ENCODE measurements at regions not wholly inside any gene's neighbourhood (a gene's known extent, or its start where the extent isn't known, plus 50 kb on each side); places are given as distances from the start of the nearest gene placed in this dataset.

- ChIA-PET POLR2A (no interaction called here), CTCF (no interaction called here)
- TF ChIP-seq CTCF (IDR thresholded peaks at IDR 0.05; ENCODE audit: control extremely low read depth, extremely low read depth, low read depth, missing control alignments): no peak
- DNase-seq (ENCODE audit: extremely low spot score): no peak
These were observed 731.5 kb upstream of the MARCKS start for GRCh38 chr6:113125626-113126025.

- no peak for DNase-seq (ENCODE audit: extremely low spot score)
- TF ChIP-seq CTCF (IDR thresholded peaks at IDR 0.05; ENCODE audit: control extremely low read depth, extremely low read depth, low read depth, missing control alignments): no peak
- ChIA-PET CTCF (no interaction called here), POLR2A (no interaction called here)
These were observed 729.2 kb upstream of the MARCKS start for GRCh38 chr6:113127786-113128419.

GRCh38 chr6:113128661-113129060 lies 728.5 kb upstream of the MARCKS start:
- ChIA-PET CTCF (no interaction called here), POLR2A (no interaction called here)
- no peak for DNase-seq (ENCODE audit: extremely low spot score)
- TF ChIP-seq CTCF (IDR thresholded peaks at IDR 0.05; ENCODE audit: control extremely low read depth, extremely low read depth, low read depth, missing control alignments): no peak

- CTCF ChIA-PET: interaction anchor here (1.0 kb wide), 1 partner anchor 45 kb away, joined by 3 read pairs; no protein-coding TSS in a partner anchor
- DNase-seq (ENCODE audit: extremely low spot score): no peak
- POLR2A ChIA-PET: no interaction called here
- no peak for TF ChIP-seq CTCF (IDR thresholded peaks at IDR 0.05; ENCODE audit: control extremely low read depth, extremely low read depth, low read depth, missing control alignments)
These were observed 727.2 kb upstream of the MARCKS start for GRCh38 chr6:113129991-113130390.

- ChIA-PET CTCF (no interaction called here), POLR2A (no interaction called here)
- no peak for TF ChIP-seq CTCF (IDR thresholded peaks at IDR 0.05; ENCODE audit: control extremely low read depth, extremely low read depth, low read depth, missing control alignments)
- DNase-seq (ENCODE audit: extremely low spot score): no peak
These were observed 719.7 kb upstream of the MARCKS start for GRCh38 chr6:113137426-113137825.

- DNase-seq (ENCODE audit: extremely low spot score): no peak
- ChIA-PET POLR2A (no interaction called here), CTCF (interaction anchor here (1.0 to 1.2 kb wide), 2 partner anchors 10 to 11 kb away, joined by 3 read pairs; no protein-coding TSS in a partner anchor)
- TF ChIP-seq CTCF (IDR thresholded peaks at IDR 0.05; ENCODE audit: control extremely low read depth, extremely low read depth, low read depth, missing control alignments): no peak
These were observed 716.4 kb upstream of the MARCKS start for GRCh38 chr6:113140721-113141120.

All from GM10248 (cell line).